ENCODE measurements at regions not wholly inside any gene's neighbourhood (a gene's known extent, or its start where the extent isn't known, plus 50 kb on each side); places are given as distances from the start of the nearest gene placed in this dataset.

DNA sequence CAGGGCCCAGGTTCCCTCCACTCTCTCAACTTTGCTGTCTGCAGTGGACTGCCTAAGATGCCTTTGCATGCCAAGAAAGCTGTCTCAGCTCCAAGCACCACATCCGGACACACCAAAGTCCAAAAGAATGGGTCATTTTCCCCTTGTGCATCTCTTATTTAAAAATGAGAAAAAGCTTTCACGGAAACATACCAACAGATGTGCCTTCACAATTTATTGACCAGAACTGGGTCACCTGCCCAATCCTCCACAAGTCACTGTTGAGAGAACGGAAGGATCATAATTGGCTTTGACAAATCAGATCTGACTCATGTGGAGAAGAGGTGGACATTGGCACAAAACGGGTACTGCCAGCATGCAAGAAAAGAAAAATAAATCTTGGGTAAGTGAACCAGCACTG is 258.3 kb downstream of the SNX13 start:
- Histone ChIP-seq H3K4me2 (ENCODE audit: low read length) (no peak overlapping the region), H3K36me3 (ENCODE audit: control insufficient read depth in 1 of 2, insufficient read depth in 2 of 2, low read length in 2 of 2) (no peaks in the 10 kb centered on the region), H3K27me3 (ENCODE audit: insufficient read depth, low read length) (no peaks in the 10 kb centered on the region), H3K4me3 (replicated peaks in 1 of 2; ENCODE audit: low read depth in 1 of 2, low read length in 2 of 2) (no peak overlapping the region), H3K27ac (ENCODE audit: low read depth, low read length) (no peak overlapping the region), H2AFZ (ENCODE audit: low read depth, low read length, poor library complexity, severe bottlenecking) (no peak overlapping the region), H3K9me3 (ENCODE audit: control insufficient read depth in 1 of 2, insufficient read depth in 1 of 2, low read depth in 1 of 2, low read length in 2 of 2) (no peaks in the 10 kb centered on the region), H3K4me1 (ENCODE audit: control insufficient read depth in 1 of 2, insufficient read depth in 2 of 2, low read length in 2 of 2) (no peaks in the 10 kb centered on the region), H3K9me2 (ENCODE audit: insufficient read depth) (no peaks in the 10 kb centered on the region), H3K79me2 (ENCODE audit: insufficient read depth, low read length) (no peaks in the 10 kb centered on the region), H3K9ac (ENCODE audit: low read length) (no peak overlapping the region), H4K20me1 (ENCODE audit: insufficient read depth) (no peaks in the 10 kb centered on the region; the same call in 1 of the 2 replicates)
- intact Hi-C loops (cut with micrococcal nuclease), result loop anchor here (1.0 to 10.0 kb wide), 2 partner anchors 663 to 1993 kb away; no protein-coding TSS in a partner anchor
- no TSS peak for BruUV-seq (replicated peaks)
- DNase-seq (ENCODE audit: low read depth, low spot score), result no peak
- CTCF ChIA-PET, result interaction anchor here (1.8 to 1.9 kb wide), 2 partner anchors 10 to 699 kb away, joined by 5 to 7 read pairs; no protein-coding TSS in a partner anchor
- RAD21 ChIA-PET (ENCODE audit: low non-redundant PET in 1 of 2, low total read pairs in 2 of 2, uncharacterized antibody in 2 of 2, unreplicated experiment in 2 of 2), result no interaction called here
- POLR2A ChIA-PET, result no interaction called here
- ATAC-seq, result no peak
- no peak for TF ChIP-seq EGR1 (IDR thresholded peaks at IDR 0.05; ENCODE audit: low read depth)
- no peak for TF ChIP-seq ZNF274 (IDR thresholded peaks at IDR 0.05; ENCODE audit: low read depth, low read length)
- TF ChIP-seq CEBPB (IDR thresholded peaks at IDR 0.05; ENCODE audit: low read depth), result no peak
- TF ChIP-seq SP1 (IDR thresholded peaks at IDR 0.05; ENCODE audit: low read depth), result no peak
- TF ChIP-seq TCF7L2 (IDR thresholded peaks at IDR 0.05; ENCODE audit: borderline replicate concordance, extremely low read depth, insufficient read depth, insufficient read length), result no peak
- no peak for TF ChIP-seq SIN3A (IDR thresholded peaks at IDR 0.05; ENCODE audit: low read depth)
- no peak for TF ChIP-seq CBX3 (IDR thresholded peaks at IDR 0.05; ENCODE audit: low read depth)
- TF ChIP-seq, protein P1, sequence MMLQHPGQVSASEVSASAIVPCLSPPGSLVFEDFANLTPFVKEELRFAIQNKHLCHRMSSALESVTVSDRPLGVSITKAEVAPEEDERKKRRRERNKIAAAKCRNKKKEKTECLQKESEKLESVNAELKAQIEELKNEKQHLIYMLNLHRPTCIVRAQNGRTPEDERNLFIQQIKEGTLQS (IDR thresholded peaks at IDR 0.05), result no peak
- TF ChIP-seq, protein P2, sequence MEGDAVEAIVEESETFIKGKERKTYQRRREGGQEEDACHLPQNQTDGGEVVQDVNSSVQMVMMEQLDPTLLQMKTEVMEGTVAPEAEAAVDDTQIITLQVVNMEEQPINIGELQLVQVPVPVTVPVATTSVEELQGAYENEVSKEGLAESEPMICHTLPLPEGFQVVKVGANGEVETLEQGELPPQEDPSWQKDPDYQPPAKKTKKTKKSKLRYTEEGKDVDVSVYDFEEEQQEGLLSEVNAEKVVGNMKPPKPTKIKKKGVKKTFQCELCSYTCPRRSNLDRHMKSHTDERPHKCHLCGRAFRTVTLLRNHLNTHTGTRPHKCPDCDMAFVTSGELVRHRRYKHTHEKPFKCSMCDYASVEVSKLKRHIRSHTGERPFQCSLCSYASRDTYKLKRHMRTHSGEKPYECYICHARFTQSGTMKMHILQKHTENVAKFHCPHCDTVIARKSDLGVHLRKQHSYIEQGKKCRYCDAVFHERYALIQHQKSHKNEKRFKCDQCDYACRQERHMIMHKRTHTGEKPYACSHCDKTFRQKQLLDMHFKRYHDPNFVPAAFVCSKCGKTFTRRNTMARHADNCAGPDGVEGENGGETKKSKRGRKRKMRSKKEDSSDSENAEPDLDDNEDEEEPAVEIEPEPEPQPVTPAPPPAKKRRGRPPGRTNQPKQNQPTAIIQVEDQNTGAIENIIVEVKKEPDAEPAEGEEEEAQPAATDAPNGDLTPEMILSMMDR (IDR thresholded peaks at IDR 0.05 in 2 of 3, conservative IDR thresholded peaks at IDR 0.05 in 1 of 3; ENCODE audit: borderline replicate concordance in 1 of 3, insufficient read depth in 1 of 3, low read depth in 2 of 3, low read length in 2 of 3), result no peak
- no peak for TF ChIP-seq POLR2A (IDR thresholded peaks at IDR 0.05; ENCODE audit: borderline replicate concordance, extremely low read depth, insufficient read depth, insufficient read length)
- no peak for TF ChIP-seq EZH2phosphoT487 (IDR thresholded peaks at IDR 0.05; ENCODE audit: borderline replicate concordance)
- TF ChIP-seq POLR2AphosphoS5 (IDR thresholded peaks at IDR 0.05; ENCODE audit: low read depth, low read length), result no peak
- TF ChIP-seq ELF1 (IDR thresholded peaks at IDR 0.05; ENCODE audit: borderline replicate concordance, low read depth), result no peak
- no peak for TF ChIP-seq RAD21 (IDR thresholded peaks at IDR 0.05; ENCODE audit: low read depth)
- no peak for TF ChIP-seq ZFX (IDR thresholded peaks at IDR 0.05)
- TF ChIP-seq, protein P3, sequence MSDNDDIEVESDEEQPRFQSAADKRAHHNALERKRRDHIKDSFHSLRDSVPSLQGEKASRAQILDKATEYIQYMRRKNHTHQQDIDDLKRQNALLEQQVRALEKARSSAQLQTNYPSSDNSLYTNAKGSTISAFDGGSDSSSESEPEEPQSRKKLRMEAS (IDR thresholded peaks at IDR 0.05), result no peak
- no peak for TF ChIP-seq EZH2 (IDR thresholded peaks at IDR 0.05)
- no peak for TF ChIP-seq SRF (IDR thresholded peaks at IDR 0.05; ENCODE audit: low read depth)
- TF ChIP-seq JUND (IDR thresholded peaks at IDR 0.05), result no peak
- TF ChIP-seq, protein P4, sequence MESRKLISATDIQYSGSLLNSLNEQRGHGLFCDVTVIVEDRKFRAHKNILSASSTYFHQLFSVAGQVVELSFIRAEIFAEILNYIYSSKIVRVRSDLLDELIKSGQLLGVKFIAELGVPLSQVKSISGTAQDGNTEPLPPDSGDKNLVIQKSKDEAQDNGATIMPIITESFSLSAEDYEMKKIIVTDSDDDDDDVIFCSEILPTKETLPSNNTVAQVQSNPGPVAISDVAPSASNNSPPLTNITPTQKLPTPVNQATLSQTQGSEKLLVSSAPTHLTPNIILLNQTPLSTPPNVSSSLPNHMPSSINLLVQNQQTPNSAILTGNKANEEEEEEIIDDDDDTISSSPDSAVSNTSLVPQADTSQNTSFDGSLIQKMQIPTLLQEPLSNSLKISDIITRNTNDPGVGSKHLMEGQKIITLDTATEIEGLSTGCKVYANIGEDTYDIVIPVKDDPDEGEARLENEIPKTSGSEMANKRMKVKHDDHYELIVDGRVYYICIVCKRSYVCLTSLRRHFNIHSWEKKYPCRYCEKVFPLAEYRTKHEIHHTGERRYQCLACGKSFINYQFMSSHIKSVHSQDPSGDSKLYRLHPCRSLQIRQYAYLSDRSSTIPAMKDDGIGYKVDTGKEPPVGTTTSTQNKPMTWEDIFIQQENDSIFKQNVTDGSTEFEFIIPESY (IDR thresholded peaks at IDR 0.05; ENCODE audit: extremely low read depth, insufficient replicate concordance, low read length), result no peak
